T-helper 1 cell treated with Interleukin-12 subunit alpha and Interleukin-12 subunit beta and Interleukin-4 antibody, amounts not matched to agents 30 μg/mL and 1 μg/mL, for 36 hours (primary cell): ENCODE measurements at regions not wholly inside any gene's neighbourhood (a gene's known extent, or its start where the extent isn't known, plus 50 kb on each side); places are given as distances from the start of the nearest gene placed in this dataset.

ENCODE experiments used
- H3K27ac Mint-ChIP-seq: one replicate; pipeline ENCODE4 v1.8.0; 2021; ENCODE audit warnings: mild to moderate bottlenecking, mixed read lengths
- H3K27me3 Mint-ChIP-seq: one replicate; pipeline ENCODE4 v1.8.0; 2021; ENCODE audit warnings: low read depth, mixed read lengths
- H3K36me3 Mint-ChIP-seq: one replicate; pipeline ENCODE4 v1.8.0; 2021; ENCODE audit warnings: low read depth, mixed read lengths
- H3K4me1 Mint-ChIP-seq: one replicate; pipeline ENCODE4 v1.8.0; 2021; ENCODE audit warnings: low read depth, mixed read lengths
- H3K4me3 Mint-ChIP-seq: one replicate; pipeline ENCODE4 v1.8.0; 2021; ENCODE audit warnings: mild to moderate bottlenecking, moderate library complexity, mixed read lengths
- H3K9me3 Mint-ChIP-seq: one replicate; pipeline ENCODE4 v1.8.0; 2021; ENCODE audit warnings: mixed read lengths

GRCh38 chr13:63206461-63206860 is 1790.8 kb upstream of the PCDH20 start:
- Mint-ChIP-seq H3K4me3 (no peak overlapping the region), H3K36me3 (no peaks in the 10 kb centered on the region), H3K27ac (no peak overlapping the region), H3K27me3 (no peaks in the 10 kb centered on the region), H3K4me1 (no peaks in the 10 kb centered on the region), H3K9me3 (no peaks in the 10 kb centered on the region)

GRCh38 chr13:63201493-63201892 is 1785.8 kb upstream of the PCDH20 start:
- no peak overlapping the region for H3K27ac Mint-ChIP-seq
- no peaks in the 10 kb centered on the region for H3K36me3 Mint-ChIP-seq
- H3K4me3 Mint-ChIP-seq: no peak overlapping the region
- H3K27me3 Mint-ChIP-seq: no peaks in the 10 kb centered on the region
- no peaks in the 10 kb centered on the region for H3K9me3 Mint-ChIP-seq
- no peaks in the 10 kb centered on the region for H3K4me1 Mint-ChIP-seq

GRCh38 chr13:63199508-63199907 is 1783.9 kb upstream of the PCDH20 start:
- no peaks in the 10 kb centered on the region for H3K36me3 Mint-ChIP-seq
- no peaks in the 10 kb centered on the region for H3K27me3 Mint-ChIP-seq
- no peak overlapping the region for H3K27ac Mint-ChIP-seq
- no peaks in the 10 kb centered on the region for H3K4me1 Mint-ChIP-seq
- H3K4me3 Mint-ChIP-seq: no peak overlapping the region
- H3K9me3 Mint-ChIP-seq: peaks cover 7% of the 10 kb centered on the region

GRCh38 chr13:63198071-63198470 is 1782.4 kb upstream of the PCDH20 start:
- H3K4me1 Mint-ChIP-seq: no peaks in the 10 kb centered on the region
- H3K27ac Mint-ChIP-seq: no peak overlapping the region
- no peaks in the 10 kb centered on the region for H3K36me3 Mint-ChIP-seq
- H3K9me3 Mint-ChIP-seq: peaks cover 10% of the 10 kb centered on the region
- H3K27me3 Mint-ChIP-seq: no peaks in the 10 kb centered on the region
- no peak overlapping the region for H3K4me3 Mint-ChIP-seq

GRCh38 chr13:63195726-63196125 is 1780.1 kb upstream of the PCDH20 start:
- Mint-ChIP-seq H3K9me3 (peaks cover 11% of the 10 kb centered on the region), H3K4me3 (no peak overlapping the region), H3K36me3 (no peaks in the 10 kb centered on the region), H3K4me1 (no peaks in the 10 kb centered on the region), H3K27me3 (no peaks in the 10 kb centered on the region), H3K27ac (no peak overlapping the region)

- H3K4me3 Mint-ChIP-seq: no peak overlapping the region
- H3K4me1 Mint-ChIP-seq: no peaks in the 10 kb centered on the region
- H3K36me3 Mint-ChIP-seq: no peaks in the 10 kb centered on the region
- no peaks in the 10 kb centered on the region for H3K27me3 Mint-ChIP-seq
- peaks cover 12% of the 10 kb centered on the region for H3K9me3 Mint-ChIP-seq
- H3K27ac Mint-ChIP-seq: no peak overlapping the region
Measured at GRCh38 chr13:63190742-63191141, 1775.1 kb upstream of the PCDH20 start.

- Mint-ChIP-seq H3K36me3 (no peaks in the 10 kb centered on the region), H3K27me3 (no peaks in the 10 kb centered on the region), H3K4me3 (no peak overlapping the region), H3K27ac (no peak overlapping the region), H3K9me3 (peaks cover 9% of the 10 kb centered on the region), H3K4me1 (no peaks in the 10 kb centered on the region)
Measured at GRCh38 chr13:63190219-63190618, 1774.6 kb upstream of the PCDH20 start.

GRCh38 chr13:63189712-63190111 is 1774.1 kb upstream of the PCDH20 start:
- H3K4me3 Mint-ChIP-seq: no peak overlapping the region
- H3K36me3 Mint-ChIP-seq: no peaks in the 10 kb centered on the region
- no peaks in the 10 kb centered on the region for H3K4me1 Mint-ChIP-seq
- H3K9me3 Mint-ChIP-seq: peaks cover 9% of the 10 kb centered on the region
- H3K27ac Mint-ChIP-seq: no peak overlapping the region
- H3K27me3 Mint-ChIP-seq: no peaks in the 10 kb centered on the region

GRCh38 chr13:63184693-63185092 is 1769.0 kb upstream of the PCDH20 start:
- Mint-ChIP-seq H3K27me3 (no peaks in the 10 kb centered on the region), H3K9me3 (peaks cover 17% of the 10 kb centered on the region), H3K4me3 (no peak overlapping the region), H3K4me1 (no peaks in the 10 kb centered on the region), H3K27ac (no peak overlapping the region), H3K36me3 (no peaks in the 10 kb centered on the region)

GRCh38 chr13:63175536-63175935 is 1759.9 kb upstream of the PCDH20 start:
- Mint-ChIP-seq H3K4me1 (no peaks in the 10 kb centered on the region), H3K9me3 (peaks cover 17% of the 10 kb centered on the region), H3K36me3 (no peaks in the 10 kb centered on the region), H3K27ac (no peak overlapping the region), H3K4me3 (no peak overlapping the region), H3K27me3 (no peaks in the 10 kb centered on the region)

- Mint-ChIP-seq H3K4me1 (no peaks in the 10 kb centered on the region), H3K9me3 (peaks cover 3% of the 10 kb centered on the region), H3K4me3 (no peak overlapping the region), H3K27me3 (no peaks in the 10 kb centered on the region), H3K27ac (no peak overlapping the region), H3K36me3 (no peaks in the 10 kb centered on the region)
Measured at GRCh38 chr13:63167699-63168337, 1752.2 kb upstream of the PCDH20 start.

- Mint-ChIP-seq H3K4me1 (no peaks in the 10 kb centered on the region), H3K4me3 (no peak overlapping the region), H3K27ac (no peak overlapping the region), H3K9me3 (peaks cover 6% of the 10 kb centered on the region), H3K27me3 (no peaks in the 10 kb centered on the region), H3K36me3 (no peaks in the 10 kb centered on the region)
Measured at GRCh38 chr13:63166345-63166744, 1750.7 kb upstream of the PCDH20 start.

- Mint-ChIP-seq H3K4me3 (no peak overlapping the region), H3K27ac (no peak overlapping the region), H3K9me3 (peaks cover 3% of the 10 kb centered on the region), H3K27me3 (no peaks in the 10 kb centered on the region), H3K36me3 (no peaks in the 10 kb centered on the region), H3K4me1 (no peaks in the 10 kb centered on the region)
Measured at GRCh38 chr13:63163903-63164302, 1748.3 kb upstream of the PCDH20 start.

GRCh38 chr13:63161219-63161618 is 1745.6 kb upstream of the PCDH20 start:
- no peaks in the 10 kb centered on the region for H3K36me3 Mint-ChIP-seq
- H3K9me3 Mint-ChIP-seq: peaks cover 6% of the 10 kb centered on the region
- no peak overlapping the region for H3K27ac Mint-ChIP-seq
- H3K4me3 Mint-ChIP-seq: no peak overlapping the region
- H3K27me3 Mint-ChIP-seq: no peaks in the 10 kb centered on the region
- H3K4me1 Mint-ChIP-seq: no peaks in the 10 kb centered on the region

- no peak overlapping the region for H3K27ac Mint-ChIP-seq
- peaks cover 3% of the 10 kb centered on the region for H3K9me3 Mint-ChIP-seq
- H3K27me3 Mint-ChIP-seq: no peaks in the 10 kb centered on the region
- no peak overlapping the region for H3K4me3 Mint-ChIP-seq
- H3K36me3 Mint-ChIP-seq: no peaks in the 10 kb centered on the region
- no peaks in the 10 kb centered on the region for H3K4me1 Mint-ChIP-seq
Measured at GRCh38 chr13:63156816-63157215, 1741.2 kb upstream of the PCDH20 start.

- peaks cover 6% of the 10 kb centered on the region for H3K9me3 Mint-ChIP-seq
- H3K36me3 Mint-ChIP-seq: no peaks in the 10 kb centered on the region
- H3K4me3 Mint-ChIP-seq: no peak overlapping the region
- H3K4me1 Mint-ChIP-seq: no peaks in the 10 kb centered on the region
- H3K27me3 Mint-ChIP-seq: no peaks in the 10 kb centered on the region
- H3K27ac Mint-ChIP-seq: no peak overlapping the region
Measured at GRCh38 chr13:63149375-63149774, 1733.7 kb upstream of the PCDH20 start.
